ENCODE measurements at regions not wholly inside any gene's neighbourhood (a gene's known extent, or its start where the extent isn't known, plus 50 kb on each side); places are given as distances from the start of the nearest gene placed in this dataset.

- Histone ChIP-seq H3K36me3 (no peaks in the 10 kb centered on the region), H3K27me3 (no peaks in the 10 kb centered on the region), H3K9me3 (peaks cover 0 to 8% (median 0%) of the 10 kb centered on the region in 4 donors), H3K27ac (no peak overlapping the region), H3K4me1 (no peaks in the 10 kb centered on the region), H3K4me3 (no peak overlapping the region)
- no peak for DNase-seq (ENCODE audit: low spot score in 2 of 2)
- TF ChIP-seq POLR2A (IDR thresholded peaks at IDR 0.05) = no peak
- no peak for TF ChIP-seq EP300 (IDR thresholded peaks at IDR 0.05)
- TF ChIP-seq CTCF (IDR thresholded peaks at IDR 0.05) = no peak
- WGBS, 2 donors = 95 to 96% methylated on average over 12 to 17 of the region's 17 CpGs
These were observed 91.1 kb downstream of the TUBA3C start for GRCh38 chr13:19090495-19090894.

- no peak for TF ChIP-seq POLR2A (IDR thresholded peaks at IDR 0.05)
- TF ChIP-seq CTCF (IDR thresholded peaks at IDR 0.05) = no peak
- no peak for TF ChIP-seq EP300 (IDR thresholded peaks at IDR 0.05)
- H3K27ac ChIP-seq = no peak overlapping the region
- no peaks in the 10 kb centered on the region for H3K36me3 ChIP-seq
- 59 to 67% methylated on average over 10 of the region's 10 CpGs for WGBS, 2 donors
- no peak overlapping the region for H3K4me3 ChIP-seq
- no peaks in the 10 kb centered on the region for H3K27me3 ChIP-seq
- peak in 1 of 2 donors; percentile 14 for DNase-seq (ENCODE audit: low spot score in 2 of 2)
- H3K9me3 ChIP-seq = peaks cover 0 to 8% (median 0%) of the 10 kb centered on the region in 4 donors
- H3K4me1 ChIP-seq = no peaks in the 10 kb centered on the region
These were observed 92.3 kb downstream of the TUBA3C start for GRCh38 chr13:19089315-19089714.

- no peak for TF ChIP-seq EP300 (IDR thresholded peaks at IDR 0.05)
- TF ChIP-seq CTCF (IDR thresholded peaks at IDR 0.05) = no peak
- TF ChIP-seq POLR2A (IDR thresholded peaks at IDR 0.05) = no peak
- Histone ChIP-seq H3K27me3 (no peaks in the 10 kb centered on the region), H3K36me3 (no peaks in the 10 kb centered on the region), H3K27ac (no peak overlapping the region), H3K4me3 (no peak overlapping the region), H3K4me1 (no peaks in the 10 kb centered on the region), H3K9me3 (peaks cover 0 to 8% (median 0%) of the 10 kb centered on the region in 4 donors)
- 77 to 80% methylated on average over 8 of the region's 8 CpGs for WGBS, 2 donors
- no peak for DNase-seq (ENCODE audit: low spot score in 2 of 2)
These were observed 93.2 kb downstream of the TUBA3C start for GRCh38 chr13:19088416-19088815.

DNA sequence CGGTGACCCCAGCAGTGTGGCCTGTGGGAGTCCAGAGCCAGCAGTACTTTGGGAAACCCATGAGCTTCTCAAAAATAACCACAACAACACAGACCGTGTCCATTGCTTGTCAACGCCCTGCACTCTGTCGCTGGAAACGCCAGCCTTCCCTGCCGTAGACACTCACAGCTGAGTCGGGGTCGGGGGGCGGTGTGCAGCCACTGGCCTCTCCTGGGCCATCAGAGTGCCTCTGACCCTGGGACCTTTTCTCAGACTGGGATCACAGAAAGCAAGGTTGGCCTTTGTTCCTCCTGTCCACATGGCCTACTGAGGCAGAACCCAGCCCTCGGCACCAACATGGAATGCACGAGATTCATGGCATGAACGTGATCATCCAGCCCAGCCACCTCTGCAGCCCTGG, 95.7 kb downstream of the TUBA3C start:
- no peaks in the 10 kb centered on the region for H3K27me3 ChIP-seq
- DNase-seq (ENCODE audit: low spot score in 2 of 2) = no peak
- H3K4me3 ChIP-seq = no peak overlapping the region
- H3K4me1 ChIP-seq = no peaks in the 10 kb centered on the region
- H3K9me3 ChIP-seq = peaks cover 0 to 18% (median 0%) of the 10 kb centered on the region in 4 donors
- no peak for TF ChIP-seq CTCF (IDR thresholded peaks at IDR 0.05)
- no peak for TF ChIP-seq POLR2A (IDR thresholded peaks at IDR 0.05)
- TF ChIP-seq EP300 (IDR thresholded peaks at IDR 0.05) = no peak
- H3K27ac ChIP-seq = no peak overlapping the region
- WGBS, 2 donors = 94 to 95% methylated on average over 11 to 12 of the region's 12 CpGs
- H3K36me3 ChIP-seq = no peaks in the 10 kb centered on the region

DNA sequence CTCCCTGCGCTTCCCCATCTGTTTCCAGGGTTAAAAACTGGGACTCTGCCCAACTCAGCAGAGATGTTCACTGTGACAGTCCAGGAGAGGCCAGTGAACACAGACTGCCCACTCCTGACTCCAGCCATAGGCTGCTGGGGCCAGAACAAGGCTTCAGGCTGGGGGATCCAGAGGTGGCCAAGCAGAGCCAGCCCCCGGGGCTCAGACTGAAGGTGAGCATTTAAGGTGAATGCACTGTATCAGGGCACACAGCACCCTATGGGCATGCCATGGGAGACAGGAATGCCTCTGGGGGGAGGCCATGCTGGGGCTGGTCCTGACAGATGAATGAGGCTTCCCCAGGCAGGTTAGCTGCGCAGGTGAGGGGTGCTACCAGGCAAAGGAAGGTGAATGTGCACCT, 96.4 kb downstream of the TUBA3C start:
- peaks cover 0 to 18% (median 0%) of the 10 kb centered on the region in 4 donors for H3K9me3 ChIP-seq
- no peak for DNase-seq (ENCODE audit: low spot score in 2 of 2)
- H3K27me3 ChIP-seq = no peaks in the 10 kb centered on the region
- TF ChIP-seq CTCF (IDR thresholded peaks at IDR 0.05) = no peak
- TF ChIP-seq POLR2A (IDR thresholded peaks at IDR 0.05) = no peak
- TF ChIP-seq EP300 (IDR thresholded peaks at IDR 0.05) = no peak
- H3K36me3 ChIP-seq = no peaks in the 10 kb centered on the region
- no peak overlapping the region for H3K4me3 ChIP-seq
- H3K27ac ChIP-seq = no peak overlapping the region
- H3K4me1 ChIP-seq = no peaks in the 10 kb centered on the region
- 50 to 53% methylated on average over 3 of the region's 3 CpGs for WGBS, 2 donors

Measured in tibial nerve (tissue), 4 donors.